GM10266 (cell line): ENCODE measurements at regions not wholly inside any gene's neighbourhood (a gene's known extent, or its start where the extent isn't known, plus 50 kb on each side); places are given as distances from the start of the nearest gene placed in this dataset.

ENCODE experiments used
- DNase-seq: peaks from one replicate; pipeline ENCODE4 v3.0.0; 2012; ENCODE audit errors: extremely low spot score
- TF ChIP-seq, protein P1 (sequence below): IDR thresholded peaks from 2 replicates; pipeline ENCODE4 v1.5.1; 2012; ENCODE audit warnings: mild to moderate bottlenecking, low read depth; ENCODE audit not compliant: control insufficient read depth, insufficient read depth; ENCODE audit errors: missing control alignments

DNA sequence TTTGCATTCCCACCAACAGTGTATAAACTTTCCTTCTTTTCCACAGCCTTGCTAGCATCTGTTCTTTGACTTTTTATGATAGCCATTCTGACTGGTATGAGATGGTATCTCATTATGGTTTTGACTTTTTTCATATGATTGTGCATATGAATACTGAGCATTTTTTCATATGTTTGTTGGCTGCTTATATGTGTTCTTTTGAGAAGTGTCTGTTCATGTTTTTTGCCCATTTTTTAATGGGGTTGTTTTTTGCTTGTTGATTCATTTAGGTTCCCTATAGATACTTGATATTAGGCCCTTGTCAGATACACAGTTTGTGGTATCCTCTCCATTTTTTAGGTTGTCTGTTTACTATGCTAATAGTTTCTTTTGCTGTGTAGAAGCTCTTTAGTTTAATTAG lies 185.8 kb upstream of the SPAG17 start:
- no peak for DNase-seq
- TF ChIP-seq, protein P1, sequence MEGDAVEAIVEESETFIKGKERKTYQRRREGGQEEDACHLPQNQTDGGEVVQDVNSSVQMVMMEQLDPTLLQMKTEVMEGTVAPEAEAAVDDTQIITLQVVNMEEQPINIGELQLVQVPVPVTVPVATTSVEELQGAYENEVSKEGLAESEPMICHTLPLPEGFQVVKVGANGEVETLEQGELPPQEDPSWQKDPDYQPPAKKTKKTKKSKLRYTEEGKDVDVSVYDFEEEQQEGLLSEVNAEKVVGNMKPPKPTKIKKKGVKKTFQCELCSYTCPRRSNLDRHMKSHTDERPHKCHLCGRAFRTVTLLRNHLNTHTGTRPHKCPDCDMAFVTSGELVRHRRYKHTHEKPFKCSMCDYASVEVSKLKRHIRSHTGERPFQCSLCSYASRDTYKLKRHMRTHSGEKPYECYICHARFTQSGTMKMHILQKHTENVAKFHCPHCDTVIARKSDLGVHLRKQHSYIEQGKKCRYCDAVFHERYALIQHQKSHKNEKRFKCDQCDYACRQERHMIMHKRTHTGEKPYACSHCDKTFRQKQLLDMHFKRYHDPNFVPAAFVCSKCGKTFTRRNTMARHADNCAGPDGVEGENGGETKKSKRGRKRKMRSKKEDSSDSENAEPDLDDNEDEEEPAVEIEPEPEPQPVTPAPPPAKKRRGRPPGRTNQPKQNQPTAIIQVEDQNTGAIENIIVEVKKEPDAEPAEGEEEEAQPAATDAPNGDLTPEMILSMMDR = no peak

DNA sequence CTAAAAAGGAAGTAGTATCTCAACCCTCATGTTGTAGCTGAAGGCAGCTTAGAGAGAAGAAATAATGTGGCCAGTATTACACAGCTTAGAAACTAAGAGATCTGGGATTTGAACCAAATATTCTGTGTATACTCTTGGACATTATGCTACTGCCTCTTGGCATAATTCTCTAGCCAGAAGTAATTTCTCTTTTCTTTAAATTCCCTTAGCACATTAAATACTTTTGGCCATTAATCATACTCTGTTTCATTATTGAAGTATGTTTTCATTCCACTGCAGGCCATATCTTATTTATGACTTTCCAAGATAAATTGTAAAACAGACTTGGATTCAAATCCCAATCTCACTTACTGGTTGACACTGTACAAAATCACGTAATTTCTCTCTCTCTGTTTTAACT lies 181.3 kb upstream of the SPAG17 start:
- TF ChIP-seq, protein P1 = no peak
- no peak for DNase-seq

DNA sequence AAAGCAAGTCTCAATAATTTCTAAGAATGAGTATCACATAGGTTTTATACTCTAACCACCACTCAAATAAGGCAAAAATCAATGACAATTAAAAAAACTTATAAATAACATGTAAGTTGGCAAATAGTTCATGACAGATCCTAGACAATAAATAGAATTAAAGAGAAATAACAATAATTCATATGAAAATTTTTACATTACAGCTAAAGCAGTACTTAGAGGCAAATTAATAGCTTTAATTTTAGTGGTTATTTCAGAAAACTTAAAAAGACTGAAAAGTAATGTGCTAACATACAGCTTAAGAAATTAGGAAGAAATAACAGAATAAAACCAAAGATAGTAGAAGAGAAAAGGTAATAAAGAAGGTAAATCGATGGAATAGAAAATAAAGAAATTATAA lies 179.9 kb upstream of the SPAG17 start:
- DNase-seq = no peak
- TF ChIP-seq, protein P1 = no peak

DNA sequence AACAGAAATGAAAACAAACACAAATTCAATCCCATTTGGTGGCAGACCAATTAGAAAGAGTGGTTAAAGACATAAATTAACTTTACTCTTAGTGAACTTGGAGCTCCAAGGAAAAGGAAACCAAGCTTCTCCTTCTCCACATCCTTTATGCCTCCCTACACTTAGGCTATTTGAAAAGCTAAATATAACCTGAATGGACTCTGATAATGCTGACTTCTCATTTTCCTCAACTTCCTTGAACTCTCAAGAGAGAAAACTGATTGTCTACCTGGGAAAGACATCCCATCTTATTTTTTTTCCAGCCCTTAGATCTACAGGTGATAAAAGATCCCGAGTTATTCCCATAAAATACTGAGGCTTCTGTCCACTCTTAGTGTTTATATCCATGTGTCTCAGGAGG lies 178.4 kb upstream of the SPAG17 start:
- TF ChIP-seq, protein P1 = no peak
- DNase-seq = no peak

DNA sequence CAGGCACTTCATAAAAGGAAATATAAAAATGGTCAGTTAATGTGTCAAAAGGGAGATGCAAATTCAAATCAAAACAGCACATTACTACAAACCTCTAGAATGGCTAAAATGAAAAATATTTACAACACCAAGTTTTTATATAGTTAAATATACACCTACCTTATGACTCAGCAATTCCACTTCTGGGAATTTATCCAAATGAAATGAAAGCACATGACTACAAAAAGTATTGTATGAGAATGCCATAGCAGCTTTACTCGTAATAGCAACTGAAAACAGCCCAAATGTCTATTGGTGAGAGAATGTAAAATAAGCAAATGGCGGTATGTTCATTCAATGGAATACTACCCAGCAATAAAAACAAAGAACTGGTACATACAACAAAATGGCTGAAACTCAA lies 175.8 kb upstream of the SPAG17 start:
- TF ChIP-seq, protein P1 = no peak
- DNase-seq = no peak

DNA sequence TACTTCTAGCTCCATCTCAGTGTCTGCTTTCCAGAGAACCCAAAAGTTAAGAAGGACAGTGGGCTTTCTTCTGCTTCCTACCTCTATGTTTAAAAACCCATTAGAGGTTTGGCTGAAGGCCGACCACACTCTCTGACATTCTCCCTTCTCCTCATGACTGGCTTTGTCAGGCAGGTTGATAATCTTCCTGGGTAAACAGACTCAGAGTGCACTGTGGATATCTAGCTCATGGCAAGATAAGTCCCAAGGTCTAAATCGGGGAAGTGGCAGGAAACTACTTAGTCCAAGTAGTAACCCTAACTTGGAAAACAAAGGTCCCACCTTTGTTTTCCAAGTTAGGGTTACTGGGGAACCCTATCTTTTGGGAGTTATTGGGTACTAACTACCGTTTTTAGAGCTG lies 161.9 kb upstream of the SPAG17 start:
- no peak for DNase-seq
- TF ChIP-seq, protein P1 = no peak

DNA sequence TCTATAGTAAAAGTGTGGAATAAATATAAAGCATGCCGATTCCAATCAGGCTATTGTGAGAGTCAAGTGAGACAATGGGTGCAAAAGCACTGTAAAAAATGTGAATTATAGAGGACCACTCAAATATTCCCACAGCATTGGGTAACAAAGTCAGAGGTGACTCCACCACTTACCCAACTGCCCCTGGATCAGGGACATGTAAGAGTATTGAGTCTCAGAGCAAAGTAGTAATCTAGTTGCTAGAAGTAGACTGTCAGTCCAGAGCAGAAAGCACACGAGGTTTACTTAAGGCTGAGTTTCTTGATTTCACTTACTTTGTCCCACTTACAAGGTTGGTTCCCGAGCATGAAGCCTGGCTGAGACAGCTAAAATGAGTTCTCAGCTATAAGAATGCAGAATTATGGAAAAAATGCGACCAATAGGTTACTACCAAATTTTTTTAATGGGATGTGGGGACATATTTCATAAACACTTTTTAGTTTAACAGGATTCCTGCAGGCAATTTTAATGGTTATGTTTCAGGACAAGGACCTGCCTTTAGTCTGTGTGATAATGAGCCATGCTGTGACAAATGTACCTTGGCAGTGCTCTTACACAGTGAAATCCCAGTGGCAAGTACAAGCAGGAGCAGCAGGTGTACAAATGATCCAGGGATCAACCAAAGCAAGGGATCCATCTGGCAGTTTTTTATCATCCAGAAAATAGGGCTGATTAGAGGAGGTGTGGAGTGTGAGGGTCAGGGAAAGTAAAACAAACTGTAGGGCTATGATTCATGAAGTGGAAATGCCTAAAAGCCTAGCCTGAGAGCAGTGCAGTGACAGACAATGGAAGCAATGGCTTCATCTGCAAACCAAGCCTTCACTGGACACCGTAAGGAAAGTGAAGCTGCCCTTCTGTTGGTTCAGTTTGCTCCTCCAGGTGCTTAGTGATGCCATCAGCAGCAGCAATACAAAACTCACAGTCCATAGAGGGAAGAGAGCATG lies 156.2 kb upstream of the SPAG17 start:
- TF ChIP-seq, protein P1 = no peak
- no peak for DNase-seq
